Heart right ventricle (tissue), 16 donors: ENCODE measurements at regions not wholly inside any gene's neighbourhood (a gene's known extent, or its start where the extent isn't known, plus 50 kb on each side); places are given as distances from the start of the nearest gene placed in this dataset.

Experiments
- ATAC-seq, 8 donors: fragments of 200-7000 bp; cut with Tn5 transposase; one replicate each; pipeline ENCODE4 v1.9.1; 2020; ENCODE audit warnings: mild to moderate bottlenecking in 8 of 8, moderate library complexity in 8 of 8, moderate number of reproducible peaks in 1 of 8
- DNase-seq, 2 donors: peaks; one replicate each; pipeline ENCODE4 v3.0.0-alpha.2; 2020
- H3K27ac ChIP-seq, 10 donors: fragments of 200-600 bp; sonication (generic) in 2 of 10; one replicate each; pipeline versions ENCODE4 v1.5.0 to v1.8.0; 2020 to 2022; ENCODE audit warnings: mild to moderate bottlenecking in 3 of 10
- H3K27me3 ChIP-seq, 7 donors: fragments of 200-600 bp; one replicate each; pipeline ENCODE4 v1.8.0; 2021 to 2022; ENCODE audit warnings: mild to moderate bottlenecking in 2 of 7
- H3K36me3 ChIP-seq, 9 donors: fragments of 200-600 bp; sonication (generic) in 1 of 9; one replicate each; pipeline versions ENCODE4 v1.5.0 to v1.8.0; 2020 to 2022; ENCODE audit warnings: mild to moderate bottlenecking in 2 of 9
- H3K4me1 ChIP-seq, 9 donors: fragments of 200-600 bp; sonication (generic) in 1 of 9; one replicate each; pipeline versions ENCODE4 v1.5.0 to v1.8.0; 2020 to 2022; ENCODE audit warnings: mild to moderate bottlenecking in 4 of 9
- H3K4me3 ChIP-seq, 10 donors: fragments of 200-600 bp; sonication (generic) in 2 of 10; one replicate each; pipeline versions ENCODE4 v1.5.0 to v1.8.0; 2020 to 2022; ENCODE audit warnings: mild to moderate bottlenecking in 7 of 10, moderate library complexity in 2 of 10
- H3K9me3 ChIP-seq, 11 donors: fragments of 200-600 bp in 10 of 11; sonication (generic) in 2 of 11; one replicate each; pipeline versions ENCODE4 v1.5.0 to v1.8.0; 2013 to 2022; ENCODE audit warnings: mild to moderate bottlenecking in 2 of 11, control low read depth in 1 of 11, moderate library complexity in 1 of 11
- WGBS, 2 donors: extraction: QIAGEN DNeasy Blood & Tissue Kit; methylation state at CpG; one replicate each; pipeline ENCODE4 v1.1.7; 2013; ENCODE audit warnings: inconsistent platforms in 1 of 2; 5-methylcytosine and 5-hydroxymethylcytosine counted together
- intact Hi-C, 10 donors: fragments of 100-400 bp; cut with DNase I; formaldehyde crosslinking; loops; one replicate each; pipeline versions ENCODE4 v1.11.1 to v1.14.2; 2022
- TF ChIP-seq, protein P1 (sequence below), 9 donors: fragments of 200-600 bp; sonication (generic) in 2 of 9; IDR thresholded peaks; one replicate each; pipeline versions ENCODE4 v1.5.0 to v1.8.0; 2021 to 2022; ENCODE audit warnings: antibody characterized with exemption in 9 of 9, mild to moderate bottlenecking in 5 of 9, moderate library complexity in 1 of 9
- donor health status: Arrhythmogenic right ventricular cardiomyopathy.
- donor health status: ischemic (EF 13 %, LVEDD 7.1; RV severe dilation, severe dysfunction).
- donor health status: healthy with polysubstance abuse.
- donor health status: DM: no; HTN: yes; CAD: no.
- donor health status: DM: no; HTN: no; CAD: no.
- donor health status: ischemic (EF 25% LVEDD 6.9; RV normal size, moderate dysfunction).
- donor health status: ischemic (EF 25% LVEDD 5.7; RV mildly dilated, moderate dysfunction).
- donor health status: healthy.
- donor health status: DM: yes; HTN: yes; CAD: no.
- donor health status: Ischemic cardiomyopathy.
- donor health status: ischemic (EF 35%, LVEDD 5.7; RV mildly dilated, moderate dysfunction).
- donor health status: nonischemic (EF 11% LVEDD 7.7; RV severe dilation, severe dysfunction).
- donor health status: DM: yes; HTN: yes; CAD: no.
- donor health status: PGD.
- donor health status: ischemic (EF 29% LVEDD 5.4; RV normal size, mild dysfunction).
- donor health status: nonischemic (EF 23%, LVEDD 6.1; RV moderate dilation, normal function).

DNA sequence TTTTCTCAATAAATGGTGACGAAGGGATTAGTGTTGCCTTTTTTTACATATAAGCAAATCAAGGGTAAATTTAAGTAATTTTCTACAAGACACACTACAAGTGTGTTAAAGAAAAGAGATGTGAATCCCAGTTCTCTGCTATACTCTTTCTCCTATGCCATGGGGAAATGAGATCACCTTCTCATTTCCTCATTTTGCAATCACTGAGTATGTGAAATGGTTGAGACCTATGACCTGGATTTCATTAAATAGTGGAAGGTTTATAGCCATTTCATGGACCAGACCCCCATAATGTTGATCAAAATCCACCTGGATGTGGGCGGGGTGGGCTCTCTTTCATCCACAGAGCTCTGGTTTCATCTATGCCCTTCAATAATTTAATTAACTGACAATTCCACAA, 66.9 kb upstream of the SLIT3 start:
- no peak for DNase-seq
- no peak for ATAC-seq
- intact Hi-C loops, result no loop called here
- TF ChIP-seq, protein P1, sequence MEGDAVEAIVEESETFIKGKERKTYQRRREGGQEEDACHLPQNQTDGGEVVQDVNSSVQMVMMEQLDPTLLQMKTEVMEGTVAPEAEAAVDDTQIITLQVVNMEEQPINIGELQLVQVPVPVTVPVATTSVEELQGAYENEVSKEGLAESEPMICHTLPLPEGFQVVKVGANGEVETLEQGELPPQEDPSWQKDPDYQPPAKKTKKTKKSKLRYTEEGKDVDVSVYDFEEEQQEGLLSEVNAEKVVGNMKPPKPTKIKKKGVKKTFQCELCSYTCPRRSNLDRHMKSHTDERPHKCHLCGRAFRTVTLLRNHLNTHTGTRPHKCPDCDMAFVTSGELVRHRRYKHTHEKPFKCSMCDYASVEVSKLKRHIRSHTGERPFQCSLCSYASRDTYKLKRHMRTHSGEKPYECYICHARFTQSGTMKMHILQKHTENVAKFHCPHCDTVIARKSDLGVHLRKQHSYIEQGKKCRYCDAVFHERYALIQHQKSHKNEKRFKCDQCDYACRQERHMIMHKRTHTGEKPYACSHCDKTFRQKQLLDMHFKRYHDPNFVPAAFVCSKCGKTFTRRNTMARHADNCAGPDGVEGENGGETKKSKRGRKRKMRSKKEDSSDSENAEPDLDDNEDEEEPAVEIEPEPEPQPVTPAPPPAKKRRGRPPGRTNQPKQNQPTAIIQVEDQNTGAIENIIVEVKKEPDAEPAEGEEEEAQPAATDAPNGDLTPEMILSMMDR (IDR thresholded peaks at IDR 0.05), result no peak
- 83 to 91% methylated on average over 2 of the region's 2 CpGs for WGBS, 2 donors
- Histone ChIP-seq H3K4me1 (no peaks in the 10 kb centered on the region), H3K4me3 (no peak overlapping the region), H3K27ac (no peak overlapping the region), H3K36me3 (no peaks in the 10 kb centered on the region), H3K27me3 (peaks cover 0 to 9% (median 0%) of the 10 kb centered on the region in 7 donors), H3K9me3 (peaks cover 0 to 18% (median 5%) of the 10 kb centered on the region in 11 donors)

DNA sequence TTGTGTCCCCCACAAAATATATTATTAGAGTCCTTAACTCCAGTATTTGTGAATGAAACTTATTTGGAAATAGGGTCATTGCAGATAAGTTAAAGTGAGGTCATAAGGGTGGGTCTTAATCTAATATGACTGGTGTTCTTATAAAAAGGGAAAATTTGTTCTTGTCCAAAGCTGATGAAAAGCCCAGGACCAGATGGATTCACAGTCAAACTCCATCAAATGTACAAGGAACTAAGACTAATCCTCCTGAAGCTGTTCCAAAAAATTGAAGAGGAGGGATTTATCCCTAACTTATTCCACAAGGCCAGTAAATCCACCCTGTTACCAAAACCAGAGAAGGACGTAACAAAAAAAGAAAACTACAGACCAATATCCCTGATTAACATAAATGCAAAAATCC, 56.4 kb upstream of the SLIT3 start:
- no peak for ATAC-seq
- intact Hi-C loops, result no loop called here
- WGBS, 2 donors, result 81 to 91% methylated on average over 1 of the region's 1 CpG

DNA sequence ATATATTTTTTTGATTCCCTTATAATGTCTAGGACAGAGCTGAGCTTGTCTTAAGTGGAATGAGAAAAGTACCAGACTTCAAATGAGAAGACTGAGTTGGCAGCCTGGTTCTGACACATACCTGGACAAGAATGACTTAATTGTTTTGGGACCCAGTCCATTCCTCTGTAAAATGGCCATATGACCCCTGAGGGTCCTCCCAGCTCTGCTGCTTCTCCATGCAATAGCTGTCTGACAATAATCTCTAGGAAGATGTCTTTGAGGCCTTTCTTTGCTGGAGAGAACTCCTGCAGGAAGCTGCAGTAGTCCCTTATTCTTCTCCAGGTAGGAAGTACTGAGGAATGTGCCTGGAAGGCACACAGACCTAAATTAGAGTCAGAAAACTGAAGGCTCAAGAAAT, 55.9 kb upstream of the SLIT3 start:
- Histone ChIP-seq H3K27me3 (peaks cover 0 to 17% (median 6%) of the 10 kb centered on the region in 7 donors), H3K27ac (no peak overlapping the region), H3K9me3 (no peaks in the 10 kb centered on the region), H3K4me1 (no peaks in the 10 kb centered on the region), H3K4me3 (no peak overlapping the region), H3K36me3 (no peaks in the 10 kb centered on the region)
- TF ChIP-seq, protein P1 (IDR thresholded peaks at IDR 0.05), result no peak
- intact Hi-C loops, result no loop called here
- ATAC-seq (no peak), DNase-seq (no peak)

More for the DNA sequence above, 56.4 kb upstream of the SLIT3 start:
- H3K27ac ChIP-seq, result no peak overlapping the region
- H3K27me3 ChIP-seq, result peaks cover 0 to 17% (median 6%) of the 10 kb centered on the region in 7 donors
- H3K36me3 ChIP-seq, result no peaks in the 10 kb centered on the region
- no peak overlapping the region for H3K4me3 ChIP-seq
- TF ChIP-seq, protein P1 (IDR thresholded peaks at IDR 0.05), result no peak
- no peak for DNase-seq
- no peaks in the 10 kb centered on the region for H3K4me1 ChIP-seq
- H3K9me3 ChIP-seq, result no peaks in the 10 kb centered on the region

DNA sequence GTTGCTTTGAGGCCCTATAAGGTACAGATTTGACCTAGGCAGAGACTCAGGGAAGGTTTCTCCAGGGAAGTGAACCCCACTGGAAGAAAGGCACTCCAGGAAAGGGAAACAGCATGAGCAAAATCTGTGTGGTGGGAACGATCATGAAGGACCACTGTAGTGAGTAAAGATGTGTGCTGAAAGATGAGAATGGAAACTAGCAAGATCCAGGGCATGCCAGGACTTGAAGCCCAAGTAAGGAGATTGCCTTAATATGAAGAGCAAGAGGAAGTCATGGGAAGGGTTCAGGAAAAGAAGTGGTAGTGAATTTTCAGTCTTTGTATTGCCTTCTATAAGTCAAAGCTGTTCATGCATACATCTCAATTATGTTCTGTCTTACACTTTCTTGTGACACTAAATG, 55.2 kb upstream of the SLIT3 start:
- DNase-seq (no peak), ATAC-seq (no peak)
- 79 to 82% methylated on average over 1 of the region's 1 CpG for WGBS, 2 donors
- Histone ChIP-seq H3K36me3 (no peaks in the 10 kb centered on the region), H3K27ac (no peak overlapping the region), H3K27me3 (peaks cover 0 to 17% (median 6%) of the 10 kb centered on the region in 7 donors), H3K4me3 (no peak overlapping the region), H3K9me3 (no peaks in the 10 kb centered on the region), H3K4me1 (no peaks in the 10 kb centered on the region)
- intact Hi-C loops, result no loop called here
- TF ChIP-seq, protein P1 (IDR thresholded peaks at IDR 0.05), result no peak
